Testis (tissue), 2 donors: ENCODE measurements at regions not wholly inside any gene's neighbourhood (a gene's known extent, or its start where the extent isn't known, plus 50 kb on each side); places are given as distances from the start of the nearest gene placed in this dataset.
A peak's percentile ranks its signal among the peaks of the same experiment; 100 is the strongest.
"Not testable (repeated sequence)": the region's sequence is repeated elsewhere in the genome, so short reads cannot be mapped to it uniquely, and the experiment has no call there.

Experiments
- DNase-seq: peaks from one replicate; pipeline ENCODE4 v3.0.0-alpha.2; 2019
- H3K27ac ChIP-seq, 2 donors: fragments of 200-600 bp; sonication (generic); one replicate each; pipeline ENCODE4 v1.5.1; 2019
- H3K27me3 ChIP-seq: fragments of 200-600 bp; sonication (generic); one replicate; pipeline ENCODE4 v1.5.1; 2019
- H3K36me3 ChIP-seq: fragments of 200-600 bp; sonication (generic); one replicate; pipeline ENCODE4 v1.5.1; 2017; ENCODE audit warnings: low read depth; ENCODE audit errors: missing control alignments
- H3K4me1 ChIP-seq: fragments of 200-600 bp; sonication (generic); one replicate; pipeline ENCODE4 v1.5.1; 2019
- H3K4me3 ChIP-seq, 2 donors: fragments of 200-600 bp; sonication (generic); one replicate each; pipeline ENCODE4 v1.5.1; 2017 to 2019
- H3K9me3 ChIP-seq: fragments of 200-600 bp; sonication (generic); one replicate; pipeline ENCODE4 v1.5.1; 2017
- CTCF ChIP-seq, 3 experiments: fragments of 450-650 bp in 2 of 3; fragments of 200-600 bp in 1 of 3; sonication (generic) in 1 of 3; IDR thresholded peaks; one replicate each; pipeline ENCODE4 v1.5.1; 2016 to 2019; ENCODE audit warnings: antibody characterized with exemption in 3 of 3, mild to moderate bottlenecking in 2 of 3, moderate library complexity in 1 of 3
- POLR2A ChIP-seq: fragments of 450-650 bp; IDR thresholded peaks from one replicate; pipeline ENCODE4 v1.6.1; 2017; ENCODE audit warnings: antibody characterized with exemption, mild to moderate bottlenecking, moderate library complexity
- WGBS, 2 donors: methylation state at CpG; one replicate each; pipeline ENCODE4 v1.1.5; 2018; 5-methylcytosine and 5-hydroxymethylcytosine counted together
- intact Hi-C: fragments of 100-400 bp; cut with DNase I; formaldehyde crosslinking; loops from one replicate; pipeline ENCODE4 v1.15.1; 2023; ENCODE audit warnings: low total_unique reads

GRCh38 chr6:20013066-20013861 is 176.1 kb downstream of the ID4 start:
- Histone ChIP-seq H3K36me3 (no peaks in the 10 kb centered on the region), H3K4me1 (no peaks in the 10 kb centered on the region), H3K27ac (no peak overlapping the region), H3K4me3 (no peak overlapping the region), H3K27me3 (no peaks in the 10 kb centered on the region), H3K9me3 (no peaks in the 10 kb centered on the region)
- no peak for DNase-seq
- TF ChIP-seq CTCF (IDR thresholded peaks at IDR 0.05) (no peak), POLR2A (no peak)
- WGBS, 2 donors = 84 to 85% methylated on average over 13 of the region's 13 CpGs
- intact Hi-C loops = no loop called here

DNA sequence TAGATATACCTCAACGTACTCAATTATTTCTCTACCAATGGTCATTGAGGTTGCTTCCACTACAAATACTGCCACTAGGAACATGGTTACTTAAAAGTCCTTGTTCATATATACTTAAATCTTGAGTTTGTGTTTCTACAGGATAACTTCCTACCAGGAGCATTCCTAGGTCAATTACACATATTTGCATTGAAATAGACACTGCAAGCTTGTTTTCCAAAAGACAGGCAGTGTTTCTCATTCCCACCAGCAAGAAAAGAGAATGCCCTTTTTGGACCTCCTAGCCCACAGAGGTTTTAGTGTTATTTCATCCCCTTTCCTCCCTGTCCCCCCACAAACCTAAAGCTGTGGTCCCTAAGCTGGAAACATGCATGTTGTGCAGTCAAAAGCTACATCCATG is 177.3 kb downstream of the ID4 start:
- DNase-seq = no peak
- no peaks in the 10 kb centered on the region for H3K36me3 ChIP-seq
- 92 to 96% methylated on average over 1 of the region's 1 CpG for WGBS, 2 donors
- TF ChIP-seq CTCF (IDR thresholded peaks at IDR 0.05) (no peak), POLR2A (no peak)
- no peak overlapping the region for H3K4me3 ChIP-seq
- no peaks in the 10 kb centered on the region for H3K4me1 ChIP-seq
- H3K9me3 ChIP-seq = no peaks in the 10 kb centered on the region
- intact Hi-C loops = no loop called here
- H3K27ac ChIP-seq = no peak overlapping the region
- H3K27me3 ChIP-seq = no peaks in the 10 kb centered on the region

- WGBS, 2 donors = 73 to 80% methylated on average over 1 of the region's 1 CpG
- no peak overlapping the region for H3K4me3 ChIP-seq
- H3K36me3 ChIP-seq = no peaks in the 10 kb centered on the region
- no peaks in the 10 kb centered on the region for H3K4me1 ChIP-seq
- TF ChIP-seq CTCF (IDR thresholded peaks at IDR 0.05) (no peak), POLR2A (no peak)
- H3K27me3 ChIP-seq = no peaks in the 10 kb centered on the region
- H3K9me3 ChIP-seq = no peaks in the 10 kb centered on the region
- DNase-seq = no peak
- intact Hi-C loops = no loop called here
- H3K27ac ChIP-seq = no peak overlapping the region
Measured at GRCh38 chr6:20020526-20020925, 183.4 kb downstream of the ID4 start.

GRCh38 chr6:20021795-20022194 is 184.6 kb downstream of the ID4 start:
- no peaks in the 10 kb centered on the region for H3K27me3 ChIP-seq
- no peak overlapping the region for H3K27ac ChIP-seq
- no peaks in the 10 kb centered on the region for H3K36me3 ChIP-seq
- no peak for TF ChIP-seq POLR2A
- no peak for TF ChIP-seq CTCF (IDR thresholded peaks at IDR 0.05)
- no peak for DNase-seq
- no peaks in the 10 kb centered on the region for H3K4me1 ChIP-seq
- no peak overlapping the region for H3K4me3 ChIP-seq
- no peaks in the 10 kb centered on the region for H3K9me3 ChIP-seq
- intact Hi-C loops = no loop called here

DNA sequence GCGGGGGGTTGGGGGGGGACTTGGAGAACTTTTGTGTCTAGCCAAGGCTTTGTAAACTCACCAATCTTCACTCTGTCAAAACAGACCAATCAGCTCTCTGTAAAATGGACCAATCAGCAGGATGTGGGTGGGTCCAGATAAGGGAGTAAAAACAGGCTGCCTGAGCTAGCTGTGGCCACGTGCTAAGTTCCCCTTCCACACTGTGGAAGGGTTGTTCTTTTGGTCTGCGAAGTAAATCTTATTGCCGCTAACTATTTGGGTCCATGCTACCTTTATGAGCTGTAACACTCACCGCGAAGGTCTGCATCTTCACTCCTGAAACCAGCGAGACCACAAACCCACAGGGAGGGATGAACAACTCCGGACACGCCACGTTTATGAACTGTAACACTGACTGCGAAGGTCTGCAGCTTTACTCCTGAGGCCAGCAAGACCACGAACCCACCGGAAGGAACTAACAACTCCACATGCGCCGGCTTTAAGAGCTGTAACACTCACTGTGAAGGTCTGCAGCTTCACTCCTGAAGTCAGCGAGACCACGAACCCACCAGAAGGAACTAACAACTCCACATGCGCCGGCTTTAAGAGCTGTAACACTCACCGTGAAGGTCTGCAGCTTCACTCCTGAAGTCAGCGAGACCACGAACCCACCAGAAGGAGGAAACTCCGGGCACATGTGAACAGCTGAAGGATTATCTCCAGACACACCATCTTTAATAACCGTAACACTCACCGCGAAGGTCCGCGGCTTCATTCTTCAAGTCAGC is 186.6 kb downstream of the ID4 start:
- WGBS, 2 donors = 49 to 75% methylated on average over 25 to 28 of the region's 28 CpGs
- intact Hi-C loops, H3K27me3 ChIP-seq, H3K27ac ChIP-seq, H3K36me3 ChIP-seq, H3K9me3 ChIP-seq, H3K4me1 ChIP-seq: not testable (repeated sequence)
- peak; percentile 44 for DNase-seq
- peak overlapping the region; percentile 5 to 9 for H3K4me3 ChIP-seq
